Ovary (tissue), 3 donors: ENCODE measurements at regions not wholly inside any gene's neighbourhood (a gene's known extent, or its start where the extent isn't known, plus 50 kb on each side); places are given as distances from the start of the nearest gene placed in this dataset.

Source experiments
- EP300 ChIP-seq: sonication (generic); formaldehyde crosslinking; IDR thresholded peaks from one replicate; pipeline ENCODE4 v1.6.1; 2017; ENCODE audit warnings: antibody characterized with exemption
- POLR2A ChIP-seq: fragments of 450-650 bp; IDR thresholded peaks from one replicate; pipeline ENCODE4 v1.6.1; 2017; ENCODE audit warnings: antibody characterized with exemption, mild to moderate bottlenecking, moderate library complexity
- TF ChIP-seq, protein P1 (sequence below), 3 donors: fragments of 450-650 bp in 2 of 3; fragments of 200-600 bp in 1 of 3; IDR thresholded peaks; one replicate each; pipeline versions ENCODE4 v1.5.1 to v1.8.0; 2016 to 2022; ENCODE audit warnings: antibody characterized with exemption in 3 of 3, mild to moderate bottlenecking in 1 of 3
- donor health status: DM: no; HTN: no; CAD: no.

DNA sequence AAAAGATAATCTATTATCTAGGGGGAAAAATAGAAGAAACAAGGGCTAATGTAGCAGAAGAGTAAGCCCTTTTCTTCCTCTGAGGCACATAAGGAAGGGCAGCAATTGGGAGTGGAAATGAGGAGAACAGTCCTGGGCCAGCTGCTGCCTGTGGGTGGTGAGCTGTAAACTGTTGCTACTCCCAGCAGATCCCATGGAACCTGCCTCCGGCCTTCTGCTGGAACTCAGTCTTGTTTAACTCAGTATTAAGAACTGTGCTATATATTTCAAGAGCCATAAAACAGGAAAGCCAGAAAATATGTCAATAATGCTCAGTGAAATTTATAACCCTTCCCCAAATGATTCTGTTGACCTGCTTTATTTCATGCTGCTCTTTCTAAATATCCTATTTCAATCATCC, 464.2 kb downstream of the COL12A1 start:
- TF ChIP-seq, protein P1, sequence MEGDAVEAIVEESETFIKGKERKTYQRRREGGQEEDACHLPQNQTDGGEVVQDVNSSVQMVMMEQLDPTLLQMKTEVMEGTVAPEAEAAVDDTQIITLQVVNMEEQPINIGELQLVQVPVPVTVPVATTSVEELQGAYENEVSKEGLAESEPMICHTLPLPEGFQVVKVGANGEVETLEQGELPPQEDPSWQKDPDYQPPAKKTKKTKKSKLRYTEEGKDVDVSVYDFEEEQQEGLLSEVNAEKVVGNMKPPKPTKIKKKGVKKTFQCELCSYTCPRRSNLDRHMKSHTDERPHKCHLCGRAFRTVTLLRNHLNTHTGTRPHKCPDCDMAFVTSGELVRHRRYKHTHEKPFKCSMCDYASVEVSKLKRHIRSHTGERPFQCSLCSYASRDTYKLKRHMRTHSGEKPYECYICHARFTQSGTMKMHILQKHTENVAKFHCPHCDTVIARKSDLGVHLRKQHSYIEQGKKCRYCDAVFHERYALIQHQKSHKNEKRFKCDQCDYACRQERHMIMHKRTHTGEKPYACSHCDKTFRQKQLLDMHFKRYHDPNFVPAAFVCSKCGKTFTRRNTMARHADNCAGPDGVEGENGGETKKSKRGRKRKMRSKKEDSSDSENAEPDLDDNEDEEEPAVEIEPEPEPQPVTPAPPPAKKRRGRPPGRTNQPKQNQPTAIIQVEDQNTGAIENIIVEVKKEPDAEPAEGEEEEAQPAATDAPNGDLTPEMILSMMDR (IDR thresholded peaks at IDR 0.05), result no peak
- TF ChIP-seq POLR2A (no peak), EP300 (no peak)
